ENCODE measurements at regions not wholly inside any gene's neighbourhood (a gene's known extent, or its start where the extent isn't known, plus 50 kb on each side); places are given as distances from the start of the nearest gene placed in this dataset.

GRCh38 chrX:124860736-124861135 lies 458.9 kb upstream of the TEX13C start (continued):
- TF ChIP-seq ZMIZ1 (IDR thresholded peaks at IDR 0.05; ENCODE audit: low read depth in 2 of 2, low read length in 2 of 2) (no peak), TFE3 (CRISPR knock-in tag; IDR thresholded peaks at IDR 0.05) (0 out of 2 replicates have a peak, but pooled peaks have one; percentile 7), POLR3G (IDR thresholded peaks at IDR 0.05; ENCODE audit: extremely low read depth, insufficient read length, insufficient replicate concordance) (no peak), ZBTB9 (CRISPR knock-in tag; IDR thresholded peaks at IDR 0.05) (no peak), TEAD4 (IDR thresholded peaks at IDR 0.05; ENCODE audit: low read length) (peak; percentile 56; the same call in 1 of the 2 replicates), TEAD4 (CRISPR knock-in tag; IDR thresholded peaks at IDR 0.05; ENCODE audit: borderline replicate concordance) (no peak), HDAC1 (IDR thresholded peaks at IDR 0.05) (no peak), ZC3H4 (CRISPR knock-in tag; IDR thresholded peaks at IDR 0.05; ENCODE audit: borderline replicate concordance) (no peak), BHLHE40 (IDR thresholded peaks at IDR 0.05; ENCODE audit: low read length) (peak; percentile 66), ARID4B (CRISPR knock-in tag; IDR thresholded peaks at IDR 0.05) (no peak), EGR1 (conservative IDR thresholded peaks at IDR 0.05) (no peak), SMARCE1 (IDR thresholded peaks at IDR 0.05) (peak; percentile 31; the same call in 1 of the 2 replicates)

Data from K562 (cell line).